Neural cell (in vitro differentiated cells): ENCODE measurements at regions not wholly inside any gene's neighbourhood (a gene's known extent, or its start where the extent isn't known, plus 50 kb on each side); places are given as distances from the start of the nearest gene placed in this dataset.

Source experiments
- EP300 ChIP-seq: fragments of 450-650 bp; conservative IDR thresholded peaks from 2 replicates; pipeline ENCODE4 v1.6.1; 2014; ENCODE audit warnings: antibody characterized with exemption, mild to moderate bottlenecking, moderate library complexity; ENCODE audit not compliant: poor library complexity, severe bottlenecking
- EZH2 ChIP-seq: fragments of 200-600, 300-800 bp; shearing (Covaris generic), sonication (generic); IDR thresholded peaks from 2 replicates; pipeline ENCODE4 v1.6.1; 2014; ENCODE audit warnings: antibody characterized with exemption, low read length, borderline replicate concordance, mild to moderate bottlenecking; ENCODE audit not compliant: insufficient read depth, poor library complexity, severe bottlenecking
- POLR2AphosphoS5 ChIP-seq: IDR thresholded peaks from 2 replicates; pipeline ENCODE4 v1.6.1; 2012
- RAD21 ChIP-seq: fragments of 450-650 bp; conservative IDR thresholded peaks from 2 replicates; pipeline ENCODE4 v1.6.1; 2014; ENCODE audit warnings: antibody characterized with exemption, mild to moderate bottlenecking, moderate library complexity
- TAF1 ChIP-seq: IDR thresholded peaks from 2 replicates; pipeline ENCODE4 v1.6.1; 2012; ENCODE audit warnings: low read depth
- TF ChIP-seq, protein P1 (sequence below): fragments of 450-650 bp; IDR thresholded peaks from 2 replicates; pipeline ENCODE4 v1.5.1; 2014; ENCODE audit warnings: antibody characterized with exemption, mild to moderate bottlenecking, moderate library complexity; ENCODE audit not compliant: poor library complexity, severe bottlenecking
- TF ChIP-seq, protein P2 (sequence below): IDR thresholded peaks from 2 replicates; pipeline ENCODE4 v1.6.1; 2012; ENCODE audit warnings: borderline replicate concordance

DNA sequence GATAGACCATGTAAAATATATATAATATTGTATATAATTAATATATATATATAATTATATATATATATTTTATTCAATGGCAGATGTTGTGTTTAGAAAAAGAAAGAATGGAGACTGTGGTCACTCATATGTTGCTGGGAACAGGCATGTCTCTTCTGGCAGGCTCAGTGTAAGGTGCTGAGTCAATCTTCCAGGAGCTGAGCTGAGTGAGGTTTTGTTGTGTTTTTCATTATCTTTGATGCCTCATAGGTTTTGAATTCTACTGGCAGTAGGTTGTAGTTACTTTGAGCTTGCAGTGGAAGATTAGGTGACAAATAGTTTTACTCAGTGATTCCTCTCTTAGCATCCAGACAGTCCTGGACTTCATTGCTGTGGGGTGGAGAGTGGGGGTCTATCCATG is 561.3 kb downstream of the IRX1 start:
- TF ChIP-seq, protein P1, sequence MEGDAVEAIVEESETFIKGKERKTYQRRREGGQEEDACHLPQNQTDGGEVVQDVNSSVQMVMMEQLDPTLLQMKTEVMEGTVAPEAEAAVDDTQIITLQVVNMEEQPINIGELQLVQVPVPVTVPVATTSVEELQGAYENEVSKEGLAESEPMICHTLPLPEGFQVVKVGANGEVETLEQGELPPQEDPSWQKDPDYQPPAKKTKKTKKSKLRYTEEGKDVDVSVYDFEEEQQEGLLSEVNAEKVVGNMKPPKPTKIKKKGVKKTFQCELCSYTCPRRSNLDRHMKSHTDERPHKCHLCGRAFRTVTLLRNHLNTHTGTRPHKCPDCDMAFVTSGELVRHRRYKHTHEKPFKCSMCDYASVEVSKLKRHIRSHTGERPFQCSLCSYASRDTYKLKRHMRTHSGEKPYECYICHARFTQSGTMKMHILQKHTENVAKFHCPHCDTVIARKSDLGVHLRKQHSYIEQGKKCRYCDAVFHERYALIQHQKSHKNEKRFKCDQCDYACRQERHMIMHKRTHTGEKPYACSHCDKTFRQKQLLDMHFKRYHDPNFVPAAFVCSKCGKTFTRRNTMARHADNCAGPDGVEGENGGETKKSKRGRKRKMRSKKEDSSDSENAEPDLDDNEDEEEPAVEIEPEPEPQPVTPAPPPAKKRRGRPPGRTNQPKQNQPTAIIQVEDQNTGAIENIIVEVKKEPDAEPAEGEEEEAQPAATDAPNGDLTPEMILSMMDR = no peak
- no peak for TF ChIP-seq EP300
- no peak for TF ChIP-seq RAD21
- TF ChIP-seq TAF1 = no peak
- no peak for TF ChIP-seq EZH2
- no peak for TF ChIP-seq POLR2AphosphoS5
- TF ChIP-seq, protein P2, sequence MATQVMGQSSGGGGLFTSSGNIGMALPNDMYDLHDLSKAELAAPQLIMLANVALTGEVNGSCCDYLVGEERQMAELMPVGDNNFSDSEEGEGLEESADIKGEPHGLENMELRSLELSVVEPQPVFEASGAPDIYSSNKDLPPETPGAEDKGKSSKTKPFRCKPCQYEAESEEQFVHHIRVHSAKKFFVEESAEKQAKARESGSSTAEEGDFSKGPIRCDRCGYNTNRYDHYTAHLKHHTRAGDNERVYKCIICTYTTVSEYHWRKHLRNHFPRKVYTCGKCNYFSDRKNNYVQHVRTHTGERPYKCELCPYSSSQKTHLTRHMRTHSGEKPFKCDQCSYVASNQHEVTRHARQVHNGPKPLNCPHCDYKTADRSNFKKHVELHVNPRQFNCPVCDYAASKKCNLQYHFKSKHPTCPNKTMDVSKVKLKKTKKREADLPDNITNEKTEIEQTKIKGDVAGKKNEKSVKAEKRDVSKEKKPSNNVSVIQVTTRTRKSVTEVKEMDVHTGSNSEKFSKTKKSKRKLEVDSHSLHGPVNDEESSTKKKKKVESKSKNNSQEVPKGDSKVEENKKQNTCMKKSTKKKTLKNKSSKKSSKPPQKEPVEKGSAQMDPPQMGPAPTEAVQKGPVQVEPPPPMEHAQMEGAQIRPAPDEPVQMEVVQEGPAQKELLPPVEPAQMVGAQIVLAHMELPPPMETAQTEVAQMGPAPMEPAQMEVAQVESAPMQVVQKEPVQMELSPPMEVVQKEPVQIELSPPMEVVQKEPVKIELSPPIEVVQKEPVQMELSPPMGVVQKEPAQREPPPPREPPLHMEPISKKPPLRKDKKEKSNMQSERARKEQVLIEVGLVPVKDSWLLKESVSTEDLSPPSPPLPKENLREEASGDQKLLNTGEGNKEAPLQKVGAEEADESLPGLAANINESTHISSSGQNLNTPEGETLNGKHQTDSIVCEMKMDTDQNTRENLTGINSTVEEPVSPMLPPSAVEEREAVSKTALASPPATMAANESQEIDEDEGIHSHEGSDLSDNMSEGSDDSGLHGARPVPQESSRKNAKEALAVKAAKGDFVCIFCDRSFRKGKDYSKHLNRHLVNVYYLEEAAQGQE = no peak
